ENCODE measurements at regions not wholly inside any gene's neighbourhood (a gene's known extent, or its start where the extent isn't known, plus 50 kb on each side); places are given as distances from the start of the nearest gene placed in this dataset.

GRCh38 chr6:169388395-169389166 is 134.9 kb upstream of the THBS2 start:
- Histone ChIP-seq H3K27me3 (ENCODE audit: control insufficient read depth, insufficient read depth) (no peaks in the 10 kb centered on the region), H3K4me1 (ENCODE audit: control insufficient read depth, insufficient read depth, low read length) (no peaks in the 10 kb centered on the region), H3K4me3 (ENCODE audit: low read length) (no peak overlapping the region), H3K27ac (ENCODE audit: low read length) (no peak overlapping the region), H3K9me3 (ENCODE audit: control insufficient read depth, low read length) (no peaks in the 10 kb centered on the region)
- intact Hi-C loops (cut with DNase I), result no loop called here
- DNase-seq (no peak), ATAC-seq (no peak)
- 77% methylated on average over 20 of the region's 20 CpGs for WGBS

GRCh38 chr6:169387809-169388383 is 134.2 kb upstream of the THBS2 start:
- intact Hi-C loops (cut with DNase I), result no loop called here
- H3K4me3 ChIP-seq (ENCODE audit: low read length), result no peak overlapping the region
- WGBS, result 85% methylated on average over 9 of the region's 9 CpGs
- DNase-seq (no peak), ATAC-seq (no peak)
- H3K27ac ChIP-seq (ENCODE audit: low read length), result no peak overlapping the region
- no peaks in the 10 kb centered on the region for H3K9me3 ChIP-seq (ENCODE audit: control insufficient read depth, low read length)
- no peaks in the 10 kb centered on the region for H3K27me3 ChIP-seq (ENCODE audit: control insufficient read depth, insufficient read depth)
- no peaks in the 10 kb centered on the region for H3K4me1 ChIP-seq (ENCODE audit: control insufficient read depth, insufficient read depth, low read length)

GRCh38 chr6:169386411-169387057 is 132.9 kb upstream of the THBS2 start:
- H3K9me3 ChIP-seq (ENCODE audit: control insufficient read depth, low read length), result no peaks in the 10 kb centered on the region
- intact Hi-C loops (cut with DNase I), result no loop called here
- WGBS, result 48% methylated on average over 20 of the region's 20 CpGs
- no peaks in the 10 kb centered on the region for H3K4me1 ChIP-seq (ENCODE audit: control insufficient read depth, insufficient read depth, low read length)
- H3K4me3 ChIP-seq (ENCODE audit: low read length), result no peak overlapping the region
- no peaks in the 10 kb centered on the region for H3K27me3 ChIP-seq (ENCODE audit: control insufficient read depth, insufficient read depth)
- no peak overlapping the region for H3K27ac ChIP-seq (ENCODE audit: low read length)
- ATAC-seq (no peak), DNase-seq (no peak)

GRCh38 chr6:169385237-169385880 is 131.7 kb upstream of the THBS2 start:
- H3K4me3 ChIP-seq (ENCODE audit: low read length), result no peak overlapping the region
- intact Hi-C loops (cut with DNase I), result no loop called here
- no peak overlapping the region for H3K27ac ChIP-seq (ENCODE audit: low read length)
- 92% methylated on average over 9 of the region's 9 CpGs for WGBS
- no peaks in the 10 kb centered on the region for H3K4me1 ChIP-seq (ENCODE audit: control insufficient read depth, insufficient read depth, low read length)
- H3K9me3 ChIP-seq (ENCODE audit: control insufficient read depth, low read length), result no peaks in the 10 kb centered on the region
- DNase-seq (no peak), ATAC-seq (no peak)
- H3K27me3 ChIP-seq (ENCODE audit: control insufficient read depth, insufficient read depth), result no peaks in the 10 kb centered on the region

- Histone ChIP-seq H3K4me1 (ENCODE audit: control insufficient read depth, insufficient read depth, low read length) (no peaks in the 10 kb centered on the region), H3K9me3 (ENCODE audit: control insufficient read depth, low read length) (no peaks in the 10 kb centered on the region), H3K27ac (ENCODE audit: low read length) (no peak overlapping the region), H3K4me3 (ENCODE audit: low read length) (no peak overlapping the region), H3K27me3 (ENCODE audit: control insufficient read depth, insufficient read depth) (no peaks in the 10 kb centered on the region)
- no peak for DNase-seq
- 74% methylated on average over 7 of the region's 7 CpGs for WGBS
- intact Hi-C loops (cut with DNase I), result no loop called here
- no peak for ATAC-seq
Observed at GRCh38 chr6:169384291-169384690, 130.6 kb upstream of the THBS2 start.

GRCh38 chr6:169383265-169383664 is 129.6 kb upstream of the THBS2 start:
- DNase-seq (no peak), ATAC-seq (no peak)
- no peaks in the 10 kb centered on the region for H3K27me3 ChIP-seq (ENCODE audit: control insufficient read depth, insufficient read depth)
- intact Hi-C loops (cut with DNase I), result no loop called here
- no peak overlapping the region for H3K4me3 ChIP-seq (ENCODE audit: low read length)
- H3K27ac ChIP-seq (ENCODE audit: low read length), result no peak overlapping the region
- no peaks in the 10 kb centered on the region for H3K4me1 ChIP-seq (ENCODE audit: control insufficient read depth, insufficient read depth, low read length)
- H3K9me3 ChIP-seq (ENCODE audit: control insufficient read depth, low read length), result no peaks in the 10 kb centered on the region
- WGBS, result 49% methylated on average over 6 of the region's 6 CpGs

GRCh38 chr6:169382735-169383134 is 129.1 kb upstream of the THBS2 start:
- 82% methylated on average over 1 of the region's 1 CpG for WGBS
- ATAC-seq (no peak), DNase-seq (no peak)
- Histone ChIP-seq H3K27ac (ENCODE audit: low read length) (no peak overlapping the region), H3K9me3 (ENCODE audit: control insufficient read depth, low read length) (no peaks in the 10 kb centered on the region), H3K4me3 (ENCODE audit: low read length) (no peak overlapping the region), H3K27me3 (ENCODE audit: control insufficient read depth, insufficient read depth) (no peaks in the 10 kb centered on the region), H3K4me1 (ENCODE audit: control insufficient read depth, insufficient read depth, low read length) (no peaks in the 10 kb centered on the region)
- intact Hi-C loops (cut with DNase I), result no loop called here

GRCh38 chr6:169381988-169382387 is 128.3 kb upstream of the THBS2 start:
- DNase-seq (no peak), ATAC-seq (no peak)
- intact Hi-C loops (cut with DNase I), result no loop called here
- H3K9me3 ChIP-seq (ENCODE audit: control insufficient read depth, low read length), result no peaks in the 10 kb centered on the region
- WGBS, result 71% methylated on average over 6 of the region's 6 CpGs
- H3K27me3 ChIP-seq (ENCODE audit: control insufficient read depth, insufficient read depth), result no peaks in the 10 kb centered on the region
- H3K4me1 ChIP-seq (ENCODE audit: control insufficient read depth, insufficient read depth, low read length), result no peaks in the 10 kb centered on the region
- no peak overlapping the region for H3K4me3 ChIP-seq (ENCODE audit: low read length)
- H3K27ac ChIP-seq (ENCODE audit: low read length), result no peak overlapping the region

- intact Hi-C loops (cut with DNase I), result no loop called here
- Histone ChIP-seq H3K4me3 (ENCODE audit: low read length) (no peak overlapping the region), H3K27me3 (ENCODE audit: control insufficient read depth, insufficient read depth) (no peaks in the 10 kb centered on the region), H3K4me1 (ENCODE audit: control insufficient read depth, insufficient read depth, low read length) (no peaks in the 10 kb centered on the region), H3K27ac (ENCODE audit: low read length) (no peak overlapping the region), H3K9me3 (ENCODE audit: control insufficient read depth, low read length) (no peaks in the 10 kb centered on the region)
- ATAC-seq (no peak), DNase-seq (no peak)
- WGBS, result 61% methylated on average over 8 of the region's 8 CpGs
Observed at GRCh38 chr6:169380493-169380892, 126.8 kb upstream of the THBS2 start.

GRCh38 chr6:169379495-169380070 is 125.9 kb upstream of the THBS2 start:
- no peaks in the 10 kb centered on the region for H3K4me1 ChIP-seq (ENCODE audit: control insufficient read depth, insufficient read depth, low read length)
- no peaks in the 10 kb centered on the region for H3K9me3 ChIP-seq (ENCODE audit: control insufficient read depth, low read length)
- H3K4me3 ChIP-seq (ENCODE audit: low read length), result no peak overlapping the region
- WGBS, result 82% methylated on average over 18 of the region's 18 CpGs
- no peaks in the 10 kb centered on the region for H3K27me3 ChIP-seq (ENCODE audit: control insufficient read depth, insufficient read depth)
- ATAC-seq (no peak), DNase-seq (no peak)
- no peak overlapping the region for H3K27ac ChIP-seq (ENCODE audit: low read length)
- intact Hi-C loops (cut with DNase I), result no loop called here

Data from right cardiac atrium (tissue), 5 donors.